AG10803 (cell line): ENCODE measurements at regions not wholly inside any gene's neighbourhood (a gene's known extent, or its start where the extent isn't known, plus 50 kb on each side); places are given as distances from the start of the nearest gene placed in this dataset.

ENCODE experiments used
- DNase-seq: peaks from one replicate; pipeline ENCODE4 v3.0.0; 2010; ENCODE audit warnings: low read depth
- H3K4me3 ChIP-seq: 2 replicates; pipeline ENCODE4 v1.5.1; 2011; ENCODE audit warnings: mild to moderate bottlenecking, low read length, control low read depth
- TF ChIP-seq, protein P1 (sequence below): conservative IDR thresholded peaks from 2 replicates; pipeline ENCODE4 v1.5.1; 2011; ENCODE audit warnings: mild to moderate bottlenecking, low read length, control low read depth, inconsistent platforms

DNA sequence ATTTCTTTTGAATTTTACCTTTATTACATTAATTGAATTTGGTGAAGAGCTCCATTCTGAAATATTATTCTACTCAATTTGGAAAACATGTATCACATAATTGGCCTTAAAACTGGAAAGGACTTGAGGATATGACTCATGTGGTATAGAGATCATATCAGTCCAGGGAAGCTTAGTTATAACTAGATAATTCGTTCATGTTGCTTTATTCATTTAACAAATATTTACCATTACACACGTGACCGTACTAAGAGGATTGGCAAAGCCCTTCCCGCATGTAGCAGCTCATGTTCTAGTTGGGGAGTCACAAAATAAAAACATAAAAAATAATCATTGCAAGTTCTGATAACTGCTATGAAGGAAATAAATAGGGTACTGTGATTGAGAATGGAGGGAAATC is 1816.5 kb downstream of the MAT2B start:
- no peak for DNase-seq
- TF ChIP-seq, protein P1, sequence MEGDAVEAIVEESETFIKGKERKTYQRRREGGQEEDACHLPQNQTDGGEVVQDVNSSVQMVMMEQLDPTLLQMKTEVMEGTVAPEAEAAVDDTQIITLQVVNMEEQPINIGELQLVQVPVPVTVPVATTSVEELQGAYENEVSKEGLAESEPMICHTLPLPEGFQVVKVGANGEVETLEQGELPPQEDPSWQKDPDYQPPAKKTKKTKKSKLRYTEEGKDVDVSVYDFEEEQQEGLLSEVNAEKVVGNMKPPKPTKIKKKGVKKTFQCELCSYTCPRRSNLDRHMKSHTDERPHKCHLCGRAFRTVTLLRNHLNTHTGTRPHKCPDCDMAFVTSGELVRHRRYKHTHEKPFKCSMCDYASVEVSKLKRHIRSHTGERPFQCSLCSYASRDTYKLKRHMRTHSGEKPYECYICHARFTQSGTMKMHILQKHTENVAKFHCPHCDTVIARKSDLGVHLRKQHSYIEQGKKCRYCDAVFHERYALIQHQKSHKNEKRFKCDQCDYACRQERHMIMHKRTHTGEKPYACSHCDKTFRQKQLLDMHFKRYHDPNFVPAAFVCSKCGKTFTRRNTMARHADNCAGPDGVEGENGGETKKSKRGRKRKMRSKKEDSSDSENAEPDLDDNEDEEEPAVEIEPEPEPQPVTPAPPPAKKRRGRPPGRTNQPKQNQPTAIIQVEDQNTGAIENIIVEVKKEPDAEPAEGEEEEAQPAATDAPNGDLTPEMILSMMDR = no peak
- H3K4me3 ChIP-seq = no peak overlapping the region

DNA sequence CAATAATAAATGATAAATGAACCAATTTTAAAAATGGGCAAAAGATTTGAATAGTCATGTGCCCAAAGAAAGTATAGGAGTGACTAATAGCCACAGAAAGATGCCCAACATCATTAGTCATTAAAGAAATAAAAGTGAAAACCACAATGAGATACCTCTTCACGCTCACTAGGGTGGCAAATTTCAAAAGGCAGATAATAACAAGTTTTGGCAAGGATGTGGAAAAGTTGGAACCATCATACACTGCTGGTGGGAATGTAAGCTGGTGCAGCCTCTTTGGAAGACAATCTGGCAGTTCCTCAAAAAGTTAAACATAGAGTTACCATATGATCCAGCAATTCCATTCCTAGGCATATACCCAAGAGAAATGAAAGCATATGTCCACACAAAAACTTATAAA is 1819.8 kb downstream of the MAT2B start:
- TF ChIP-seq, protein P1 = no peak
- no peak for DNase-seq
- H3K4me3 ChIP-seq = no peak overlapping the region

DNA sequence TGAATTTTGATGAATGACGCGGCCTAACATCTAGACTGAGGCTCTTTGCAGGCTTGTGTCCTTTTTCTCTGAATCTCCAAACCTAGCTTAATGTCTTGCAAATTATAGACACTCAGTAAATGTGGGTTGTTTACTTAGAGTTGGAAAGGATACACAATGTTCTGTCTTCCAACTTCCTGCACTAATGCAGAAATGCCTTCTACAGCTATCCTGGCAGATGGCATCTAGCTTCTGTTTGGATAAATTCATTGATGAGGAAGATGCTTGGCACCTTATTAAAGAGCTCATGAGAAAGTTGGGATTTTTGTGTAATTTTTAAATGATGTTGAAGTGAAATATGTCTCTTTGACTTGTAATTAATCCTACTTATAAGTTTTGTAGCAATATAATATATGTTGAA is 1822.2 kb downstream of the MAT2B start:
- DNase-seq = no peak
- H3K4me3 ChIP-seq = no peak overlapping the region
- TF ChIP-seq, protein P1 = no peak

DNA sequence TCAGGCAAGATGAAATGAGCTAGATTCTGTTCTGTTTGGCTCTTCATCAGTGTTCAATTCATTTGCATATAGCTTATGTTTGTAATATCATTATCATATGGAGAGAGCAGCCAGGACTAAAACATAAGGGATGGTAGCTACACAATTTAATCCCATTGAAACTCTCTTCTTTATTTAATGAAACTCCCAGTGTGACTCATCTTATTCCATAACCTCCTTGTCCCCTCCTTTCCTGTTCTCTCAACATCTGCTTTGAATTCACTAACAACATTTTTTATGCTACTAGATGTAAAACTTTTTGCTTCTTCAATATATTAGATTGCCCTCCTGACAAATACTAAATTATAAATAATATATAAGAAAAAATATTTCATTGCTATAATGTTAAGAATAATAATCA is 1823.4 kb downstream of the MAT2B start:
- TF ChIP-seq, protein P1 = no peak
- H3K4me3 ChIP-seq = no peak overlapping the region
- DNase-seq = no peak

DNA sequence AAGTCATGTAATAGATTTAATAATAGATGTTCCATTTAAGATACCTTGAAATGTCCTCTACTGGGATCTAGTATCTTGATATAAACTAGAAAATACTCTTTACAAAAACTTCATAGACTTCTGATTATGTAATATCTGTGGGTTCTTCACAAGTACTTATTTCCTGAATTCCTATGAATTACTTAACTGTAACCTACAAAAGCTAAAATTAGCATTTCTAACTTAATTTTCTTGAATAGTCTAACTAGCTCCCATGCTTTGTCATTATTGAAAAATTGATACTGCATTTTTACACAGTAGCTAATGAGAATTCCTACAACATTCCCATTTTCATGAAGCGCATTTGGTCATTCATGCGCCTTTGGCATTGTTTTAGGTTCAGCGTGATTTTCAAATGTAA is 1828.2 kb downstream of the MAT2B start:
- TF ChIP-seq, protein P1 = no peak
- no peak for DNase-seq
- no peak overlapping the region for H3K4me3 ChIP-seq

DNA sequence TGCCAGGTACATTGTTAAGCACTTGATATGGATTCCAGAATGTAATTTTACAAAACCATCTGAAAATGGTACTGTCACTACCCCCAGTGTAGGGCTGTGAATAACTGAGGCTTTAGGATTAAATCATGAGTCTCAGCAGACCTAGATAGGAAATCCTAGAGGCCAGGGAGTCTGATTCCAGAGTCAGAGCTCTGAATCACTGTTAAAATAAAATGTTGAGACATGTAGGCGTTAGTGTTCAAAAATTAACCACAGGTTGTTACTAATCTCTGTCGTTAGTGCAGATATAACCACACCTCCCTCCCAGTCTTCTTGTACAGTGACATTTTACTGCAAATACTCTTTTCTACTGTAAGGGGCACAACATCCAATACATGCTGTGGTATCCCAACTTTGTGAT is 1828.8 kb downstream of the MAT2B start:
- no peak for DNase-seq
- H3K4me3 ChIP-seq = no peak overlapping the region
- TF ChIP-seq, protein P1 = no peak

- TF ChIP-seq, protein P1 = no peak
- no peak overlapping the region for H3K4me3 ChIP-seq
- DNase-seq = no peak
Observed at GRCh38 chr5:165349735-165350134, 1844.3 kb downstream of the MAT2B start.
